OCI-LY1 (cell line): ENCODE measurements at regions not wholly inside any gene's neighbourhood (a gene's known extent, or its start where the extent isn't known, plus 50 kb on each side); places are given as distances from the start of the nearest gene placed in this dataset.
A peak's percentile ranks its signal among the peaks of the same experiment; 100 is the strongest.

ENCODE experiments used
- H2AFZ ChIP-seq: fragments of 200-600 bp; sonication (generic), shearing (Covaris generic); 2 replicates; pipeline ENCODE4 v1.6.0; 2014; ENCODE audit warnings: antibody characterized with exemption, mild to moderate bottlenecking, low read length
- H3F3A ChIP-seq: fragments of 200-600 bp; sonication (generic), shearing (Covaris generic); 2 replicates; pipeline ENCODE4 v1.6.0; 2014; ENCODE audit warnings: mild to moderate bottlenecking, antibody characterized with exemption, low read length, moderate library complexity; ENCODE audit not compliant: insufficient read depth
- H3K27ac ChIP-seq: fragments of 200-600 bp; sonication (generic); 2 replicates; pipeline ENCODE4 v1.5.1; 2014; ENCODE audit warnings: low read length, mixed run types, mild to moderate bottlenecking, low read depth; ENCODE audit not compliant: poor library complexity, severe bottlenecking
- H3K27me3 ChIP-seq: fragments of 200-600 bp; sonication (generic); 2 replicates; pipeline ENCODE4 v1.6.0; 2014; ENCODE audit warnings: antibody characterized with exemption, mild to moderate bottlenecking, low read length, moderate library complexity; ENCODE audit not compliant: insufficient read depth
- H3K36me3 ChIP-seq: fragments of 200-600 bp; sonication (generic); 2 replicates; pipeline ENCODE4 v1.6.1; 2014; ENCODE audit warnings: mild to moderate bottlenecking, antibody characterized with exemption, low read length, moderate library complexity, mixed read lengths; ENCODE audit not compliant: insufficient read depth
- H3K4me1 ChIP-seq: fragments of 200-600 bp; sonication (generic); 2 replicates; pipeline ENCODE4 v1.5.1; 2014; ENCODE audit warnings: mild to moderate bottlenecking, low read length, moderate library complexity; ENCODE audit not compliant: insufficient read depth, severe bottlenecking
- H3K4me2 ChIP-seq: fragments of 200-600 bp; sonication (generic), shearing (Covaris generic); 2 replicates; pipeline ENCODE4 v1.6.1; 2014; ENCODE audit warnings: low read length
- H3K4me3 ChIP-seq: fragments of 200-600 bp; sonication (generic); 2 replicates; pipeline ENCODE4 v1.5.1; 2014; ENCODE audit warnings: low read length, low read depth, mild to moderate bottlenecking, mixed read lengths; ENCODE audit not compliant: poor library complexity, severe bottlenecking
- H3K79me2 ChIP-seq: fragments of 200-600 bp; shearing (Covaris generic); 2 replicates; pipeline ENCODE4 v1.6.1; 2016; ENCODE audit warnings: mixed run types, low read length, mixed read lengths; ENCODE audit not compliant: insufficient read depth
- H3K9ac ChIP-seq: fragments of 200-600 bp; sonication (generic), shearing (Covaris generic); 2 replicates; pipeline ENCODE4 v1.6.1; 2014; ENCODE audit warnings: mild to moderate bottlenecking, low read length, mixed read lengths
- H3K9me2 ChIP-seq: fragments of 200-600 bp; sonication (generic), shearing (Covaris generic); 2 replicates; pipeline ENCODE4 v1.6.1; 2014; ENCODE audit warnings: low read depth, mild to moderate bottlenecking, low read length, mixed read lengths
- H3K9me3 ChIP-seq: fragments of 200-600 bp; shearing (Covaris generic); 2 replicates; pipeline ENCODE4 v1.6.1; 2014; ENCODE audit warnings: low read length, mixed read lengths
- H4K20me1 ChIP-seq: fragments of 200-600 bp; sonication (generic), shearing (Covaris generic); 2 replicates; pipeline ENCODE4 v1.6.0; 2016; ENCODE audit warnings: mild to moderate bottlenecking, low read length; ENCODE audit not compliant: insufficient read depth
- CTCF ChIP-seq: fragments of 200-600 bp; sonication (generic), shearing (Covaris generic); IDR thresholded peaks from 2 replicates; pipeline ENCODE4 v1.5.1; 2017; ENCODE audit warnings: mild to moderate bottlenecking, antibody characterized with exemption, low read length, moderate library complexity, mixed read lengths
- EZH2 ChIP-seq: fragments of 200-600 bp; sonication (generic), shearing (Covaris generic); IDR thresholded peaks from 2 replicates; pipeline ENCODE4 v1.8.0; 2017; ENCODE audit warnings: borderline replicate concordance, mixed run types, mild to moderate bottlenecking, antibody characterized with exemption, low read length, moderate library complexity, mixed read lengths

- H3K27ac ChIP-seq: no peak overlapping the region
- H3K36me3 ChIP-seq: no peaks in the 10 kb centered on the region; the same call in 1 of the 2 replicates
- H3K9me3 ChIP-seq: peaks cover 13% of the 10 kb centered on the region; the same call in 1 of the 2 replicates
- peaks cover 29% of the 10 kb centered on the region for H3K4me1 ChIP-seq
- H3F3A ChIP-seq: 0 out of 2 replicates have a peak, but pooled peaks cover 10% of the 10 kb centered on the region
- H3K27me3 ChIP-seq: no peaks in the 10 kb centered on the region
- no peak overlapping the region for H2AFZ ChIP-seq
- H3K4me3 ChIP-seq: no peak overlapping the region
- H3K9me2 ChIP-seq: no peaks in the 10 kb centered on the region
- H4K20me1 ChIP-seq: no peaks in the 10 kb centered on the region
- H3K79me2 ChIP-seq: no peaks in the 10 kb centered on the region
- H3K4me2 ChIP-seq: no peak overlapping the region
- H3K9ac ChIP-seq: no peak overlapping the region
- TF ChIP-seq EZH2 (no peak), CTCF (no peak)
Measured at GRCh38 chr7:25859412-25860274, 292.4 kb upstream of the NFE2L3 start.

- Histone ChIP-seq H3F3A (0 out of 2 replicates have a peak, but pooled peaks cover 10% of the 10 kb centered on the region), H4K20me1 (no peaks in the 10 kb centered on the region), H3K9me3 (peaks cover 12% of the 10 kb centered on the region; the same call in 1 of the 2 replicates), H3K4me2 (no peak overlapping the region), H2AFZ (no peak overlapping the region), H3K9ac (no peak overlapping the region), H3K36me3 (no peaks in the 10 kb centered on the region; the same call in 1 of the 2 replicates), H3K9me2 (no peaks in the 10 kb centered on the region), H3K27ac (no peak overlapping the region), H3K4me3 (no peak overlapping the region), H3K27me3 (no peaks in the 10 kb centered on the region), H3K4me1 (peaks cover 29% of the 10 kb centered on the region), H3K79me2 (no peaks in the 10 kb centered on the region)
- no peak for TF ChIP-seq EZH2
- TF ChIP-seq CTCF: no peak
Measured at GRCh38 chr7:25860275-25861163, 291.5 kb upstream of the NFE2L3 start.

GRCh38 chr7:25861164-25861496, 290.9 kb upstream of the NFE2L3 start:
- Histone ChIP-seq H3K27me3 (no peaks in the 10 kb centered on the region), H3K4me3 (peak overlapping the region; percentile 61)

More at GRCh38 chr7:25861164-25861496, 290.9 kb upstream of the NFE2L3 start:
- H3K27ac ChIP-seq: no peak overlapping the region
- no peak overlapping the region for H3K9ac ChIP-seq
- peak overlapping the region; percentile 68 for H3K4me2 ChIP-seq
- 0 out of 2 replicates have a peak, but pooled peaks cover 7% of the 10 kb centered on the region for H3F3A ChIP-seq
- no peak for TF ChIP-seq EZH2
- TF ChIP-seq CTCF: no peak
- H2AFZ ChIP-seq: no peak overlapping the region
- H3K9me2 ChIP-seq: no peaks in the 10 kb centered on the region
- no peaks in the 10 kb centered on the region for H4K20me1 ChIP-seq
- H3K9me3 ChIP-seq: peaks cover 10% of the 10 kb centered on the region; the same call in 1 of the 2 replicates
- H3K36me3 ChIP-seq: no peaks in the 10 kb centered on the region
- peaks cover 26% of the 10 kb centered on the region for H3K4me1 ChIP-seq
- H3K79me2 ChIP-seq: no peaks in the 10 kb centered on the region
